CD4-positive, alpha-beta memory T cell (primary cell): ENCODE measurements at regions not wholly inside any gene's neighbourhood (a gene's known extent, or its start where the extent isn't known, plus 50 kb on each side); places are given as distances from the start of the nearest gene placed in this dataset.

Experiments used
- CTCF ChIA-PET: fragments of 350-600 bp; sonication (Branson Sonifier 250); formaldehyde crosslinking; loops from one replicate; lab custom pipeline; 2021; ENCODE audit warnings: inconsistent platforms; ENCODE audit not compliant: partially characterized antibody; lab: Charles Lee
- POLR2A ChIA-PET: fragments of 350-600 bp; sonication (Branson Sonifier 250); formaldehyde crosslinking; loops from one replicate; lab custom pipeline; 2021; ENCODE audit not compliant: partially characterized antibody; lab: Charles Lee
- DNase-seq, 5 donors: peaks; one replicate each; pipeline versions ENCODE4 v3.0.0 to v3.0.0-alpha.2; 2020 to 2022; ENCODE audit warnings: mixed read lengths in 1 of 5
- H3K27ac ChIP-seq: one replicate; pipeline ENCODE4 v1.7.0; 2013; ENCODE audit warnings: low read depth, low read length
- H3K27me3 ChIP-seq: 2 replicates; pipeline ENCODE4 v1.7.0; 2013; ENCODE audit warnings: mild to moderate bottlenecking, low read length, moderate library complexity; ENCODE audit not compliant: insufficient read depth
- H3K36me3 ChIP-seq: 2 replicates; pipeline ENCODE4 v1.7.0; 2013; ENCODE audit warnings: mild to moderate bottlenecking, low read length, moderate library complexity; ENCODE audit not compliant: insufficient read depth
- H3K4me1 ChIP-seq: 2 replicates; pipeline ENCODE4 v1.7.0; 2013; ENCODE audit warnings: mild to moderate bottlenecking, low read length, moderate library complexity; ENCODE audit not compliant: insufficient read depth
- H3K4me3 ChIP-seq, 2 donors: one replicate each; pipeline ENCODE4 v1.7.0; 2013; ENCODE audit warnings: low read length in 2 of 2, mild to moderate bottlenecking in 1 of 2
- H3K9me3 ChIP-seq, 2 donors: one replicate each; pipeline ENCODE4 v1.7.0; 2013; ENCODE audit warnings: low read length in 2 of 2, control low read depth in 1 of 2; ENCODE audit not compliant: control insufficient read depth in 1 of 2
- H3K27ac Mint-ChIP-seq, 7 donors: one replicate each; pipeline ENCODE4 v1.8.0; 2020 to 2021; ENCODE audit warnings: mixed read lengths in 7 of 7, mild to moderate bottlenecking in 6 of 7, inconsistent platforms in 3 of 7, moderate library complexity in 3 of 7
- H3K27me3 Mint-ChIP-seq, 2 donors: one replicate each; pipeline ENCODE4 v1.8.0; 2020 to 2021; ENCODE audit warnings: mixed read lengths in 2 of 2
- H3K36me3 Mint-ChIP-seq, 2 donors: one replicate each; pipeline ENCODE4 v1.8.0; 2020 to 2021; ENCODE audit warnings: mixed read lengths in 2 of 2, inconsistent platforms in 1 of 2, mild to moderate bottlenecking in 1 of 2
- H3K4me1 Mint-ChIP-seq, 4 donors: one replicate each; pipeline ENCODE4 v1.8.0; 2020 to 2021; ENCODE audit warnings: mixed read lengths in 4 of 4, mild to moderate bottlenecking in 1 of 4
- H3K4me3 Mint-ChIP-seq, 8 donors: one replicate each; pipeline ENCODE4 v1.8.0; 2020 to 2021; ENCODE audit warnings: mixed read lengths in 8 of 8, mild to moderate bottlenecking in 7 of 8, moderate library complexity in 6 of 8, inconsistent platforms in 3 of 8
- H3K9me3 Mint-ChIP-seq, 8 donors: one replicate each; pipeline ENCODE4 v1.8.0; 2020 to 2021; ENCODE audit warnings: mixed read lengths in 8 of 8, mild to moderate bottlenecking in 5 of 8, inconsistent platforms in 3 of 8, moderate library complexity in 1 of 8
- intact Hi-C: fragments of 100-400 bp; cut with micrococcal nuclease; formaldehyde crosslinking; loops from one replicate; pipeline ENCODE4 v1.15.1; 2023

DNA sequence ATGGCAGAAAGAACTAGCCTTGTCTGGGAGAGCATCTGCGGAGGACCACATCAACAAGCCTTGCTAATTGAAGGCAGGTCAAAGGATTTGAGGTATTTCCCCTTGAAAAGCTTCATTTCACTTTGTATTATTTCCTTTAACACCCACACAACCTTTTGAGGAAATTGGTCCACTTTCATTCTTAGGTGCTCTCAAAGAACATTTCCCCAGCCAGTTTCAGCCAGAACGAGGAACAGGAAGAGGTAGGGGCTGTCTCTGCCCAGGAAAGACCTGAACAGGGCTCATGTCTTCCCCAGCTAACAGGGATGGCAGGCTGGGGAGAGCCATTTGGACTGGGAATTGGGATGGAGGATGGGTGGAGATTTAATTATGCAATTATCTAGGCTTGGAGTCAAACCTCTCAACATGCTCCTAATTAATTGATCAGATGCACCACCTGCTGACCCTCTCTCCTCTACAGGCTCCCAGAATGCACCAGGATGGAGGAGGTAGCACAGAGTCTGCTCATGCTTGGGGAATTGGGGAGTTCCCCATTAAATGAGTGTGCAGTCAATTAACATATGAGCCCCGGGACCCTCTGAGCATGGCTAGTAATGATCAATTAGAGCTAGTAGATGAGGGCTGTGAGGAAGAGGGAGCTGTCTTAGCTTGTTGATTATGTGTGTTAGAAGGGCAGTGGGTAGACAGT, 84.6 kb downstream of the GP2 start:
- intact Hi-C loops = no loop called here
- Mint-ChIP-seq H3K4me3 (no peak overlapping the region), H3K27me3 (peaks cover 0 to 9% of the 10 kb centered on the region in 2 donors), H3K27ac (no peak overlapping the region), H3K36me3 (no peaks in the 10 kb centered on the region), H3K9me3 (peaks cover 0 to 10% (median 3%) of the 10 kb centered on the region in 8 donors), H3K4me1 (no peaks in the 10 kb centered on the region)
- H3K9me3 ChIP-seq = no peaks in the 10 kb centered on the region
- POLR2A ChIA-PET = no interaction called here
- no peak for DNase-seq
- CTCF ChIA-PET = no interaction called here
- no peaks in the 10 kb centered on the region for H3K36me3 ChIP-seq
- H3K27ac ChIP-seq = no peak overlapping the region
- no peaks in the 10 kb centered on the region for H3K4me1 ChIP-seq
- no peaks in the 10 kb centered on the region for H3K27me3 ChIP-seq
- H3K4me3 ChIP-seq = no peak overlapping the region

- no peaks in the 10 kb centered on the region for H3K4me1 Mint-ChIP-seq
- POLR2A ChIA-PET = no interaction called here
Observed at GRCh38 chr16:20241321-20241720, 86.0 kb downstream of the GP2 start.

GRCh38 chr16:20236579-20237289, 90.6 kb downstream of the GP2 start:
- Histone ChIP-seq H3K4me1 (no peaks in the 10 kb centered on the region), H3K9me3 (no peaks in the 10 kb centered on the region), H3K27me3 (no peaks in the 10 kb centered on the region), H3K27ac (no peak overlapping the region), H3K4me3 (no peak overlapping the region), H3K36me3 (no peaks in the 10 kb centered on the region)
- Mint-ChIP-seq H3K4me3 (no peak overlapping the region), H3K4me1 (no peaks in the 10 kb centered on the region), H3K27ac (no peak overlapping the region), H3K36me3 (no peaks in the 10 kb centered on the region), H3K9me3 (peaks cover 0 to 8% (median 2%) of the 10 kb centered on the region in 8 donors), H3K27me3 (peaks cover 2 to 7% of the 10 kb centered on the region in 2 donors)
- ChIA-PET CTCF (no interaction called here), POLR2A (no interaction called here)
- intact Hi-C loops = no loop called here
- no peak for DNase-seq

More at GRCh38 chr16:20241321-20241720, 86.0 kb downstream of the GP2 start:
- H3K27ac ChIP-seq = no peak overlapping the region
- Mint-ChIP-seq H3K9me3 (peaks cover 0 to 10% (median 4%) of the 10 kb centered on the region in 8 donors), H3K27ac (no peak overlapping the region), H3K4me3 (no peak overlapping the region), H3K27me3 (peaks cover 0 to 9% of the 10 kb centered on the region in 2 donors), H3K36me3 (no peaks in the 10 kb centered on the region)
- no peaks in the 10 kb centered on the region for H3K4me1 ChIP-seq
- no peaks in the 10 kb centered on the region for H3K36me3 ChIP-seq
- no peaks in the 10 kb centered on the region for H3K9me3 ChIP-seq
- intact Hi-C loops = no loop called here
- DNase-seq = no peak
- CTCF ChIA-PET = no interaction called here
- H3K27me3 ChIP-seq = no peaks in the 10 kb centered on the region
- H3K4me3 ChIP-seq = no peak overlapping the region

DNA sequence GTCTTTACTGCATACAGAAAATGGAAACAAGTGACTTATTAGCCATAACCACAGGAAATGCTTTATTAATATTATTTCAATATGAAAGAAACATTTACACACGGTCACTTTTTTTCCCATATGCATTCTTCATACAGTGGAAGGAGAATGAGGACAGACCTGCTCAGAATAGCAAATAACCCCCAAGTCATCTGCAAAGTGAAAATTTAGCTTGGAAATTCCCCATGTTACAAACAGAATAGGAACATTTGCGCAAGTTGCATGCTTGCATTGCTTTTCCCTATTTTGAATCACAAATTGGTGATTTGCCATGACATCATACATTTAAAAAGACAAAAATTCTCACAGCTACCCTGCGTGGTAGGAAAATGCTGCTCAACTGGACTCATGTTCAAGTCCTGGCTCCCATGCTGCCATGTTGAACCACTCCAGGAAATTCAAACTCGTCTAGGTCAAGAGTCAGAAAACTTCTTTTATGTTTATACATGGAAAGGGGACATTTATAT, 102.0 kb downstream of the GP2 start:
- ChIA-PET CTCF (no interaction called here), POLR2A (no interaction called here)
- H3K4me3 Mint-ChIP-seq = no peak overlapping the region
- Histone ChIP-seq H3K4me1 (no peaks in the 10 kb centered on the region), H3K27ac (no peak overlapping the region), H3K27me3 (no peaks in the 10 kb centered on the region), H3K4me3 (no peak overlapping the region), H3K9me3 (no peaks in the 10 kb centered on the region), H3K36me3 (no peaks in the 10 kb centered on the region)
- no peak overlapping the region for H3K27ac Mint-ChIP-seq
- DNase-seq = no peak
- H3K4me1 Mint-ChIP-seq = no peaks in the 10 kb centered on the region
- peaks cover 2 to 5% of the 10 kb centered on the region in 2 donors for H3K27me3 Mint-ChIP-seq
- intact Hi-C loops = no loop called here
- H3K36me3 Mint-ChIP-seq = peaks cover 0 to 1% of the 10 kb centered on the region in 2 donors
- peaks cover 0 to 9% (median 3%) of the 10 kb centered on the region in 8 donors for H3K9me3 Mint-ChIP-seq

- Mint-ChIP-seq H3K9me3 (peaks cover 0 to 7% (median 2%) of the 10 kb centered on the region in 8 donors), H3K27me3 (peaks cover 2 to 6% of the 10 kb centered on the region in 2 donors), H3K27ac (no peak overlapping the region), H3K4me1 (no peaks in the 10 kb centered on the region), H3K36me3 (peaks cover 0 to 1% of the 10 kb centered on the region in 2 donors), H3K4me3 (no peak overlapping the region)
- ChIA-PET CTCF (no interaction called here), POLR2A (no interaction called here)
- no peaks in the 10 kb centered on the region for H3K9me3 ChIP-seq
- DNase-seq = no peak
- intact Hi-C loops = no loop called here
- H3K4me1 ChIP-seq = no peaks in the 10 kb centered on the region
- H3K36me3 ChIP-seq = no peaks in the 10 kb centered on the region
- H3K27ac ChIP-seq = no peak overlapping the region
- no peaks in the 10 kb centered on the region for H3K27me3 ChIP-seq
- H3K4me3 ChIP-seq = no peak overlapping the region
Observed at GRCh38 chr16:20221208-20221607, 106.1 kb downstream of the GP2 start.

DNA sequence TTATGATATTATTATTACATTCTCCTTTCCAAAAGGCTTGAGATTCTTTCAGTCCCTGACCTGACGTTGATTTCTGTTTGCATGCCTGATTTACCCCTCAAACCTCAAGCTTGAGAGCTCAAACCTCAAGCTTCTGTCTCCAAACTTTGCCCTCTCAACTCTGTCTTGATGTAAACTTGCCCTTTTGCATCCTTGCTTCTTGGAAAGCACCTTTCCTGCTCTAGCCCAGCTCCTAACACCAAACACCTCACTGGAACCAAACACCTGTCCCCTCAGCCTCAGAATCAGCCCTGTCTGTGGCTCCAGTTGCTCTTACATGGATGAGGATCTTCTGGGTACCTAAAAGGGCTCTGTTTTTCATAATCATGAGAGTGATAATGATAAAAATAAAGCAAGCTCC, 109.2 kb downstream of the GP2 start:
- Mint-ChIP-seq H3K36me3 (no peaks in the 10 kb centered on the region), H3K4me1 (no peaks in the 10 kb centered on the region), H3K9me3 (peaks cover 2 to 9% (median 5%) of the 10 kb centered on the region in 8 donors), H3K4me3 (no peak overlapping the region), H3K27ac (no peak overlapping the region), H3K27me3 (peaks cover 3 to 4% of the 10 kb centered on the region in 2 donors)
- intact Hi-C loops = no loop called here
- H3K4me1 ChIP-seq = no peaks in the 10 kb centered on the region
- no peak overlapping the region for H3K27ac ChIP-seq
- POLR2A ChIA-PET = no interaction called here
- H3K36me3 ChIP-seq = no peaks in the 10 kb centered on the region
- CTCF ChIA-PET = no interaction called here
- DNase-seq = no peak
- H3K9me3 ChIP-seq = no peaks in the 10 kb centered on the region
- no peaks in the 10 kb centered on the region for H3K27me3 ChIP-seq
- H3K4me3 ChIP-seq = no peak overlapping the region

DNA sequence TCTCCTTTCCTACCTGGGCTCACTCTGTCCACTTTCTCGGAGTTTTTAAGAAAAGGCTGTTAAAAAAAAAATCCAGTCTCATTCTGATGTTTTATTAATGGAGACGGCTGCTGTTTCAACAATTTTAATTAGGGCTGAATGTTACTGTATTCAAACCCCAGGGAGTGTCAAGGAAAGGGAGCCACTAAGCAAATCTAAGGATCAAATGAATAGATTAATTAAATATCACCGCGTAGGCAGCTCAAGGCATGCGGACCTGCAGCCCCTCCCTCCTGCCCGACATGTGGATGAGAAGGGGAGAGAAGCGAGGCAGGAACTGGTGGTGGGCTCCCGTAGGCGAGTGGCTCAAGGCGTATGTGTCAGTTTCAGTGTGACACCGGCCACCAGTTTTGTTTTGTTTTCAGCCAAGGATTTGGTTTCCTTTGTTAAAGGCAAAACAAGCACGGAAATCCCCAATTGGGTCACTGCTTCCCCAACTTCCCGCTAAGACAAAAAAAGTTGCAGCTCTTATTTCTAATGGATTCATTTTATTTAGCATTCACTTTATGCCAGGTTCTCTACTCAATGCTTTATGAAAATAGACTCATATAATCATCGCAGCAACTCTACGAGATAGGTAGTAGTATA, 110.6 kb downstream of the GP2 start:
- H3K4me1 Mint-ChIP-seq = no peaks in the 10 kb centered on the region
- Histone ChIP-seq H3K4me1 (no peaks in the 10 kb centered on the region), H3K4me3 (no peak overlapping the region), H3K9me3 (no peaks in the 10 kb centered on the region), H3K27me3 (no peaks in the 10 kb centered on the region), H3K36me3 (no peaks in the 10 kb centered on the region), H3K27ac (no peak overlapping the region)
- DNase-seq = no peak
- no peak overlapping the region for H3K27ac Mint-ChIP-seq
- CTCF ChIA-PET = no interaction called here
- H3K9me3 Mint-ChIP-seq = peaks cover 0 to 9% (median 5%) of the 10 kb centered on the region in 8 donors
- intact Hi-C loops = no loop called here
- H3K36me3 Mint-ChIP-seq = no peaks in the 10 kb centered on the region
- peaks cover 3 to 4% of the 10 kb centered on the region in 2 donors for H3K27me3 Mint-ChIP-seq
- H3K4me3 Mint-ChIP-seq = no peak overlapping the region
- POLR2A ChIA-PET = no interaction called here
